Endothelial cell of umbilical vein (primary cell): ENCODE measurements at regions not wholly inside any gene's neighbourhood (a gene's known extent, or its start where the extent isn't known, plus 50 kb on each side); places are given as distances from the start of the nearest gene placed in this dataset.

Experiments
- CTCF ChIP-seq, 2 donors: IDR thresholded peaks; 1 replicate in 1 of 2; 2 replicates in 1 of 2; pipeline ENCODE4 v1.5.1; 2011; ENCODE audit warnings: low read length in 2 of 2, mild to moderate bottlenecking in 2 of 2, moderate library complexity in 2 of 2, control low read depth in 1 of 2, inconsistent platforms in 1 of 2, low read depth in 1 of 2; ENCODE audit not compliant: insufficient read depth in 1 of 2; ENCODE audit errors: extremely low read depth in 1 of 2
- EZH2 ChIP-seq: IDR thresholded peaks from 2 replicates; pipeline ENCODE4 v1.6.1; 2012; ENCODE audit warnings: borderline replicate concordance, low read depth, mild to moderate bottlenecking, moderate library complexity, low read length, inconsistent platforms; ENCODE audit not compliant: severe bottlenecking
- FOS ChIP-seq: IDR thresholded peaks from 2 replicates; pipeline ENCODE4 v1.6.1; 2011; ENCODE audit warnings: mild to moderate bottlenecking, low read length, moderate library complexity, borderline replicate concordance; ENCODE audit not compliant: insufficient read depth
- GATA2 ChIP-seq: IDR thresholded peaks from 2 replicates; pipeline ENCODE4 v1.7.0; 2011; ENCODE audit warnings: low read depth, mild to moderate bottlenecking, moderate library complexity, mixed read lengths, low read length; ENCODE audit not compliant: insufficient read length, insufficient read depth
- POLR2A ChIP-seq: IDR thresholded peaks from 2 replicates; pipeline ENCODE4 v1.6.1; 2012; ENCODE audit warnings: low read depth, mild to moderate bottlenecking, control low read depth, low read length

GRCh38 chr16:72419638-72420037 is 247.7 kb upstream of the PMFBP1 start:
- TF ChIP-seq CTCF (IDR thresholded peaks at IDR 0.05; ENCODE audit: extremely low read depth in 1 of 2, insufficient read depth in 1 of 2, low read depth in 1 of 2, low read length in 2 of 2) (no peak), FOS (no peak), POLR2A (no peak), EZH2 (no peak), GATA2 (no peak)
